Activated naive CD8-positive, alpha-beta T cell treated with anti-CD3 and anti-CD28 coated beads, Interleukin-2, amount 10 ng/mL, durations not matched to agents 7 days and 5 days (primary cell): ENCODE measurements at regions not wholly inside any gene's neighbourhood (a gene's known extent, or its start where the extent isn't known, plus 50 kb on each side); places are given as distances from the start of the nearest gene placed in this dataset.

Experiments used
- ATAC-seq: fragments of 150-1000 bp; cut with Tn5 transposase; one replicate; pipeline ENCODE4 v1.10.0; 2021; ENCODE audit warnings: low read depth, moderate library complexity
- POLR2A ChIA-PET: fragments of 350-600 bp; sonication (Branson Sonifier 250); formaldehyde crosslinking; loops from one replicate; lab custom pipeline; 2021; ENCODE audit warnings: antibody characterized with exemption; lab: Charles Lee
- DNase-seq: peaks from one replicate; pipeline ENCODE4 v3.0.0; 2021
- H3K27ac Mint-ChIP-seq: one replicate; pipeline ENCODE4 v1.8.0; 2022; ENCODE audit warnings: mild to moderate bottlenecking, mixed read lengths
- H3K27me3 Mint-ChIP-seq: one replicate; pipeline ENCODE4 v1.8.0; 2022; ENCODE audit warnings: mild to moderate bottlenecking, moderate library complexity, mixed read lengths
- H3K36me3 Mint-ChIP-seq: one replicate; pipeline ENCODE4 v1.8.0; 2021; ENCODE audit warnings: mild to moderate bottlenecking, mixed read lengths
- H3K4me1 Mint-ChIP-seq: one replicate; pipeline ENCODE4 v1.8.0; 2021; ENCODE audit warnings: mixed read lengths
- H3K4me3 Mint-ChIP-seq: one replicate; pipeline ENCODE4 v1.8.0; 2022; ENCODE audit warnings: mild to moderate bottlenecking, moderate library complexity, mixed read lengths
- H3K9me3 Mint-ChIP-seq: one replicate; pipeline ENCODE4 v1.8.0; 2021; ENCODE audit warnings: mixed read lengths

- H3K4me1 Mint-ChIP-seq, result peaks cover 14% of the 10 kb centered on the region
- H3K27ac Mint-ChIP-seq, result no peak overlapping the region
- no peak for ATAC-seq
- H3K4me3 Mint-ChIP-seq, result no peak overlapping the region
- peaks cover 1% of the 10 kb centered on the region for H3K36me3 Mint-ChIP-seq
- H3K27me3 Mint-ChIP-seq, result no peaks in the 10 kb centered on the region
- no peaks in the 10 kb centered on the region for H3K9me3 Mint-ChIP-seq
- no peak for DNase-seq
- POLR2A ChIA-PET, result no interaction called here
These were observed 99.4 kb upstream of the KLF13 start for GRCh38 chr15:31227235-31227634.

DNA sequence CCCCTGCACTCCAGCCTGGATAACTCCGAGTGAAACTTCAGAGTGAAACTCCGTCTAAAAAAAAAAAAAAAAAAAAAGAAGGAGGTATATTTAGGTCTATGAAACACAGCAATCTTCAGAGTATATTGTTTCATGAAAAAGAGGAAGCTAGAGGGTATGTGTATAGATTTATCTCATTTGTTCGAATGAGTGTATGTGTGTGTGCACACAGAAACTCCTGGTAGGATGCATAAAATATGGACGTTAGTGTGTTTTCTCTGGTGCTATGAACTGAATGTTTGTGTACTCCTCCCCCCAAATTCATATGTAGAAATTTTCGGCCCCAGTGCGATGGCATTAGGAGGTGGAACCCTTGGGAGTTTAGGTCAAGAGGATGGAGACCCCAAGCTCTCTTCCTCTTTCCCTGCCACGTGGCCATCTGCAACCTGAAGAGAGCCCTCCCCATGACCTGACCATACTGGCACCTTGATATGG, 98.6 kb upstream of the KLF13 start:
- no peak for DNase-seq
- Mint-ChIP-seq H3K36me3 (peaks cover 1% of the 10 kb centered on the region), H3K27ac (no peak overlapping the region)

DNA sequence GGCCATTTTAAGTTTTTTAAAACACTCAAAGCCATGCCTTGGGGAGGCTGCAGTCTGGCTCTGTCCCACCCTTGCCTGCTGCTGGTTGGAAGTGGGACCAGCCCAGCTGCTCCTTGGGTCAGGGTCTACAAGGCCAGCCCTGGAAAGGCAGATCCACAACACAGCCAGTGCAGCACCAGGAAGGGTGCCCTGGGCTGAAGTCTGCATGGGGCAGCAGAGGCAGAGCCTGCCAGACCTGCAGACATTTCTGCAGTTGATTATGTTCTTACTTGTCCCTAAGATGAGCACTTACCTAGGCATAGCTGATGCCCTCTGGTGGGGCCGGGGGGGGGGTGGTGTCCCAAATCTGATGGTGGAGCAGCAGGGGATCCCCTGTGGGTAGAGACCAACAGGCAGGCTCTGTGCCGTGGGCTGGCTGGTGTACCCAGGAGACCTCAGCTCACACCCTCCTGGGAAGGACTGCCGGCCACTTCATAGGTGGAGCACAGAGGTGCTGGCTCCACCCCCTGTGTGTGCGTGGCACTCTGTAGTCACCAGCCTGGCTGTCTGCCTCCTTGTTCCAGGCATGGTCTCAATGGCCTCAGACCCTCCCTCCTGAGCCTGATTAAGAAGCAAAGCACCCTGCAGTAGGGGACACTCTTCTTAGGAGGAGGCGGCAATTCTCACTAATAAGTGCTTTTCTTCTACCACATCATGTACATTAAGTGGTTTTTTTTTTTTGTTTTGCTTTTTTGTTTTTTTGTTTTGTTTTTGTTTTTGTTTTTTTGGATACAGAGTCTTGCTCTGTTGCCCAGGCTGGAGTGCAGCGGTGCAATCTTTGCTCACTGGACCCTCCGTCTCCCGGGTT, 97.4 kb upstream of the KLF13 start:
- Mint-ChIP-seq H3K36me3 (peaks cover 1% of the 10 kb centered on the region), H3K9me3 (no peaks in the 10 kb centered on the region), H3K27ac (no peak overlapping the region), H3K27me3 (peaks cover 5% of the 10 kb centered on the region), H3K4me1 (peaks cover 6% of the 10 kb centered on the region), H3K4me3 (no peak overlapping the region)
- no peak for ATAC-seq
- POLR2A ChIA-PET, result no interaction called here
- DNase-seq, result no peak

More for the DNA sequence above, 98.6 kb upstream of the KLF13 start:
- peaks cover 8% of the 10 kb centered on the region for H3K4me1 Mint-ChIP-seq
- ATAC-seq, result no peak
- H3K9me3 Mint-ChIP-seq, result no peaks in the 10 kb centered on the region
- POLR2A ChIA-PET, result no interaction called here
- H3K27me3 Mint-ChIP-seq, result peaks cover 2% of the 10 kb centered on the region
- H3K4me3 Mint-ChIP-seq, result no peak overlapping the region

DNA sequence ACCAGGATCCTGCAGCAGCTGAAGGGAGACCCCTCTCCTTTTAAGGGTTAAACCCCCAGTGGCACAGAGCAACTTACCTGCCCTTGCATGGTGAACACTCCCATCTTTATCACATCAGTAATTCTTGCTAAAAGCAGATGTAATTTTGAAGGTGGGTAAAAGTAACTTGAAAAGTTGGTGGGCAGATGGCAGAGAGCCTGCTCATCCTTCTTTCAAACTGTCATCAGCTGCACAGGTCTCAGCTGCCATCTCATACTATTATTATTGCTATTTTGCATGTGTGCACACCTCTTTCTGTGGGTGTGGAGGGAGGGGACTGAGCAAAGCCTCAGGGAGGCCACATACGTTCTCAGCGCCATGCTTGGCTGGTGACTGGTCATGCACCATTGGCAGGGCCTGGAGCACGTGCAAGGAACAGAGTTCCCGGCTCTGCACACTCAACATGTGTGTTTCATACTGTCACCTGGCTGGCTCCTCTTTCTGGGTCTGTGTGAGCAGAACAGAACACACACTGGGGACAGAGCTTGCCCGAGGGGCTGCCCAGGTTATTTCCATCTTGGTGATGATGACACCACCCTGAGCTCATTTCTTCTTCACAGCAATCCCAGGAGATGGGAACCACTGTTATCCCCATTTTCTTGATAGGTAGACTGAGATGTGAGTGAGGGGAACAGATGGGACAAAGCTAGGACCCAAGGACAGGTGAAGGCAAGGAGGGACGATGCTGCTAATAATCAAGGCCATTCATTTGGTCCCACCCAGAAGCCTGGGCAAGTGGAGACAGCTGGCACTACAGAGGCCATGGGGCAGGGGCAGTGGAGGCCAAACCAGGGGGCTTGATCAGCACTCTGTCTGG, 95.8 kb upstream of the KLF13 start:
- H3K9me3 Mint-ChIP-seq, result no peaks in the 10 kb centered on the region
- H3K4me1 Mint-ChIP-seq, result peaks cover 2% of the 10 kb centered on the region
- no peak for ATAC-seq
- H3K27ac Mint-ChIP-seq, result no peak overlapping the region
- H3K36me3 Mint-ChIP-seq, result no peaks in the 10 kb centered on the region
- H3K4me3 Mint-ChIP-seq, result no peak overlapping the region
- peaks cover 5% of the 10 kb centered on the region for H3K27me3 Mint-ChIP-seq
- DNase-seq, result no peak
- POLR2A ChIA-PET, result interaction anchor here (0.6 kb wide), 1 partner anchor 8 kb away, joined by 3 read pairs; no protein-coding TSS in a partner anchor

DNA sequence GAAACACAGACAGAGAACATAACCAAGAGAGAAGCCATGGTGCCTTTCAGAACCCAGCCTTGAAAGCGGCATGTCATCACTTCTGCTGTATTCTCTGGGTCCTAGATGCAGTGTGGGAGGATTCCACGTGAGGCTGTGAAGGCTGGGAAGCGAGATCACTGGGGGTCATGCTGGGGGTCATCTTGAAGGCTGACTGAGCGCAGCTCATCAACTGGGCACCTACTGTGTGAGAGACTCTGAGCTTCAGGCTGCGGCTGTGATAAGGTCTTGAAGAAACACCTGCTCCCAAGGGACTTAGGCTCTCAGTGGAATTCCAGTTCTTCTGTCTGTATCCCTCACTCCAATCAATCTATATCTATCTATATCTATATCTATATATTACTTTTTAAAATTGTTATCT, 91.8 kb upstream of the KLF13 start:
- peaks cover 1% of the 10 kb centered on the region for H3K36me3 Mint-ChIP-seq
- ATAC-seq (no peak), DNase-seq (no peak)
- H3K9me3 Mint-ChIP-seq, result no peaks in the 10 kb centered on the region
- H3K27ac Mint-ChIP-seq, result no peak overlapping the region
- POLR2A ChIA-PET, result interaction anchor here (0.9 kb wide), 1 partner anchor 26 kb away, joined by 4 read pairs; no protein-coding TSS in a partner anchor
- H3K4me1 Mint-ChIP-seq, result peaks cover 14% of the 10 kb centered on the region
- H3K27me3 Mint-ChIP-seq, result peaks cover 5% of the 10 kb centered on the region
- no peak overlapping the region for H3K4me3 Mint-ChIP-seq

DNA sequence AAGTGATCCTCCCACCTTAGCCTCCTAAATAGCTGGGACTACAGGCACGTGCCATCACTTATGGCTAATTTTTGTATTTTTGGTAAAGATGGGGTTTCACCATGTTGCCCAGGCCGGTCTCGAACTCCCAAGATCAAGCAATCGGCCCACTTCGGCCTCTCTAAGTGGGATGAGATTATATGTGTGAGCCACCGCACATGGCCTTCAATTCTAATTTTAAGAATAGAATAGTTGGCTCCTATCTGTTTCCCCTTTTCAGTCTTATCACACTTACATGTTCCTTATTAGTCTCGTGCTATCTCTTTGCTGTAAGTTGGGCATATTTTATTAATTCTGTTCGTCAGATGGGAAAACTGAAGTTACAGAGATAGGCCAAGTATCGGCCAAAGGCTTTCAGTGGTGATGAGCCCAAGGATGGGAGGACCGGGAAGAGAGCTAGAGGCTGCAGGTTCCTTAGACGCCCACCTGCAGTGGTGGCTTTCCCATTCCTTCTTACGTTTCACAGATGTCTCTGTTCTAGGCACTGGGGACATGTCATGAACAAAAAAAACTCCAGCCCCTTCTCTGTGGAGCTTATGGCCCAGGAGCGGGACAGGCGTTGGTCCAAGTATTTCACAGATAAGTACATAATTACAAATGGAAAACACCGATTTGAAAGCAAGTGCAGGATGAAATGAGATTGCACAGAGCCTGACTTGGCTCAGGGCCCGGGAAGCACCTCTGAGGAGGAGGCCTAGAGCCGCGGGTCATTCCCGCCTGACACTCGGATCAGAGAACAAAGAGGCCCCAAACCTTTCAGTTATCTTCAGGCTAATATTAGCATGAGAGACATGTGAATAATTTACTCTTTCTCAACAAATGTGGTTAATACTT, 91.1 kb upstream of the KLF13 start:
- H3K36me3 Mint-ChIP-seq, result peaks cover 1% of the 10 kb centered on the region
- H3K4me1 Mint-ChIP-seq, result peaks cover 16% of the 10 kb centered on the region
- H3K27me3 Mint-ChIP-seq, result peaks cover 5% of the 10 kb centered on the region
- ATAC-seq, result no peak
- no peak overlapping the region for H3K4me3 Mint-ChIP-seq
- POLR2A ChIA-PET, result interaction anchor here (0.9 kb wide), 1 partner anchor 26 kb away, joined by 4 read pairs; no protein-coding TSS in a partner anchor
- H3K27ac Mint-ChIP-seq, result no peak overlapping the region
- no peak for DNase-seq
- H3K9me3 Mint-ChIP-seq, result no peaks in the 10 kb centered on the region

- ATAC-seq (no peak), DNase-seq (no peak)
- H3K9me3 Mint-ChIP-seq, result no peaks in the 10 kb centered on the region
- peaks cover 1% of the 10 kb centered on the region for H3K36me3 Mint-ChIP-seq
- no peak overlapping the region for H3K4me3 Mint-ChIP-seq
- peaks cover 20% of the 10 kb centered on the region for H3K4me1 Mint-ChIP-seq
- H3K27me3 Mint-ChIP-seq, result peaks cover 5% of the 10 kb centered on the region
- POLR2A ChIA-PET, result no interaction called here
- no peak overlapping the region for H3K27ac Mint-ChIP-seq
These were observed 90.2 kb upstream of the KLF13 start for GRCh38 chr15:31236184-31237042.

- Mint-ChIP-seq H3K4me1 (peaks cover 24% of the 10 kb centered on the region), H3K27ac (no peak overlapping the region), H3K27me3 (peaks cover 5% of the 10 kb centered on the region), H3K4me3 (no peak overlapping the region), H3K9me3 (no peaks in the 10 kb centered on the region), H3K36me3 (peaks cover 1% of the 10 kb centered on the region)
- no peak for ATAC-seq
- DNase-seq, result no peak
- POLR2A ChIA-PET, result no interaction called here
These were observed 89.7 kb upstream of the KLF13 start for GRCh38 chr15:31237043-31237324.

GRCh38 chr15:31238906-31239305, 87.7 kb upstream of the KLF13 start:
- POLR2A ChIA-PET, result no interaction called here
- Mint-ChIP-seq H3K9me3 (no peaks in the 10 kb centered on the region), H3K27me3 (peaks cover under 1% of the 10 kb centered on the region), H3K4me1 (peaks cover 27% of the 10 kb centered on the region), H3K36me3 (peaks cover 1% of the 10 kb centered on the region), H3K27ac (peak overlapping the region; percentile 57), H3K4me3 (peak overlapping the region; percentile 11)
- no peak for DNase-seq
- ATAC-seq, result no peak

GRCh38 chr15:31239409-31239808, 87.2 kb upstream of the KLF13 start:
- Mint-ChIP-seq H3K9me3 (no peaks in the 10 kb centered on the region), H3K36me3 (peaks cover 1% of the 10 kb centered on the region), H3K27ac (peak overlapping the region; percentile 28), H3K4me3 (no peak overlapping the region), H3K27me3 (no peaks in the 10 kb centered on the region), H3K4me1 (peaks cover 27% of the 10 kb centered on the region)
- POLR2A ChIA-PET, result interaction anchor here (0.6 to 0.8 kb wide), 3 partner anchors 30 to 158 kb away, joined by 3 to 6 read pairs (median 3); no protein-coding TSS in a partner anchor
- DNase-seq, result no peak
- ATAC-seq, result no peak

DNA sequence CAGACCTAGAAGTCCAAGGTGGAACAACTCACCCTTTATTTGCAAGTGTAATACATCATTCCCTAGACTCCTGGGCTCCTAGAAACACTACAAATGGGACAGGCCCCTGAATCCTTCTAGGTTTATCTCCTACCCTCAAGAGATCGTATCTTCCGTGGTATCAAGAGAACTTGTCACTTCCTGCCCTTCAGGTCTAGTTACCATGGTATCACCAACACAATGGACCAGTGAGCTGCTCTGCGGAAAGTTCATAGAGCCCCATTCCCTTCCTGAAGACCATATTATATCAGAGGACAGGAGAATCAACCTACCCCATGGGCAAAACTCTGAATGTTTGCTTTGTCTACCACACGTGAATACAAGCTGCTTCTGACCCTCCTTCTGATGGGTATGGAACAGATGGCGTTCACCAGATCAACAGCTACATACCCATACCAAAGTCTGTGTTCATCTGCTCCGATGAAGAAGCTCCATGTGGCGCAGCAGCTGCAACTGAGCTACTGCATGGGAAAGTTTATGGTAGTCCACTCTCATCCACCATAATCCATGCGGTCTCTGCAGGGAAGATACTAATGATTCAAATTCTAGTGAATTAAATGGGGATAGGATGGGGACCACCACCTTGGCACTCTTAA, 84.6 kb upstream of the KLF13 start:
- H3K27me3 Mint-ChIP-seq, result peaks cover 3% of the 10 kb centered on the region
- DNase-seq (no peak), ATAC-seq (peak; percentile 91)
- no peaks in the 10 kb centered on the region for H3K9me3 Mint-ChIP-seq
- peaks cover 1% of the 10 kb centered on the region for H3K36me3 Mint-ChIP-seq
- peak overlapping the region; percentile 88 for H3K27ac Mint-ChIP-seq
- peak overlapping the region; percentile 63 for H3K4me3 Mint-ChIP-seq
- peaks cover 31% of the 10 kb centered on the region for H3K4me1 Mint-ChIP-seq
- POLR2A ChIA-PET, result interaction anchor here (0.7 to 2.2 kb wide), 8 partner anchors 21 to 193 kb away, joined by 3 to 9 read pairs (median 4); partner anchors contain the start of gene KLF13

- POLR2A ChIA-PET, result no interaction called here
- peaks cover 3% of the 10 kb centered on the region for H3K27me3 Mint-ChIP-seq
- no peaks in the 10 kb centered on the region for H3K9me3 Mint-ChIP-seq
- H3K27ac Mint-ChIP-seq, result no peak overlapping the region
- peaks cover 25% of the 10 kb centered on the region for H3K4me1 Mint-ChIP-seq
- no peak overlapping the region for H3K4me3 Mint-ChIP-seq
- DNase-seq (no peak), ATAC-seq (no peak)
- peaks cover 1% of the 10 kb centered on the region for H3K36me3 Mint-ChIP-seq
These were observed 82.7 kb upstream of the KLF13 start for GRCh38 chr15:31243895-31244294.
